Astrocyte (in vitro differentiated cells and primary cell): ENCODE measurements at regions not wholly inside any gene's neighbourhood (a gene's known extent, or its start where the extent isn't known, plus 50 kb on each side); places are given as distances from the start of the nearest gene placed in this dataset.

ENCODE experiments used
- DNase-seq: peaks from one replicate; pipeline ENCODE4 v3.0.0-alpha.2; 2010; ENCODE audit warnings: low read depth
- FAIRE-seq: peaks from 2 replicates; lab custom pipeline; 2011; peaks lifted over from hg19 to GRCh38; lab: Jason Lieb, UNC
- H2AFZ ChIP-seq: 2 replicates; pipeline ENCODE4 v1.6.0; 2012; ENCODE audit warnings: low read depth, low read length, inconsistent platforms
- H3K27ac ChIP-seq: 2 replicates; pipeline ENCODE4 v1.5.1; 2011; ENCODE audit warnings: low read depth, low read length, inconsistent platforms
- H3K27me3 ChIP-seq: 2 replicates; pipeline ENCODE4 v1.6.0; 2011; ENCODE audit warnings: low read length, inconsistent platforms; ENCODE audit not compliant: insufficient read depth
- H3K36me3 ChIP-seq: 2 replicates; pipeline ENCODE4 v1.5.1; 2011; ENCODE audit warnings: low read length, inconsistent platforms; ENCODE audit not compliant: insufficient read depth
- H3K4me1 ChIP-seq: 2 replicates; pipeline ENCODE4 v1.5.1; 2011; ENCODE audit warnings: low read length, inconsistent platforms; ENCODE audit not compliant: insufficient read depth
- H3K4me2 ChIP-seq: 2 replicates; pipeline ENCODE4 v1.6.0; 2012; ENCODE audit warnings: low read length, inconsistent platforms
- H3K4me3 ChIP-seq: 2 replicates; pipeline ENCODE4 v1.5.1; 2011; ENCODE audit warnings: low read depth, mild to moderate bottlenecking, low read length, inconsistent platforms; ENCODE audit not compliant: insufficient read depth
- H3K79me2 ChIP-seq: 2 replicates; pipeline ENCODE4 v1.6.0; 2012; ENCODE audit warnings: mild to moderate bottlenecking, low read length, inconsistent platforms; ENCODE audit not compliant: insufficient read depth
- H3K9ac ChIP-seq: 2 replicates; pipeline ENCODE4 v1.6.0; 2012; ENCODE audit warnings: mild to moderate bottlenecking, low read length, inconsistent platforms
- H3K9me3 ChIP-seq: 2 replicates; pipeline ENCODE4 v1.5.1; 2012; ENCODE audit warnings: low read depth, mild to moderate bottlenecking, low read length, inconsistent platforms; ENCODE audit not compliant: insufficient read depth
- H4K20me1 ChIP-seq: 2 replicates; pipeline ENCODE4 v1.6.0; 2012; ENCODE audit warnings: low read length, inconsistent platforms; ENCODE audit not compliant: insufficient read depth
- H3K27ac Mint-ChIP-seq: one replicate; pipeline ENCODE4 v1.8.0; 2021; ENCODE audit warnings: mild to moderate bottlenecking, mixed read lengths; ENCODE audit not compliant: unreplicated experiment
- H3K27me3 Mint-ChIP-seq: one replicate; pipeline ENCODE4 v1.8.0; 2021; ENCODE audit warnings: low read depth, mixed read lengths; ENCODE audit not compliant: unreplicated experiment
- H3K36me3 Mint-ChIP-seq: one replicate; pipeline ENCODE4 v1.8.0; 2021; ENCODE audit warnings: low read depth, mixed read lengths; ENCODE audit not compliant: unreplicated experiment
- H3K4me1 Mint-ChIP-seq: one replicate; pipeline ENCODE4 v1.8.0; 2021; ENCODE audit warnings: low read depth, mixed read lengths; ENCODE audit not compliant: unreplicated experiment
- H3K4me3 Mint-ChIP-seq: one replicate; pipeline ENCODE4 v1.8.0; 2021; ENCODE audit warnings: mild to moderate bottlenecking, moderate library complexity, mixed read lengths; ENCODE audit not compliant: unreplicated experiment
- H3K9me3 Mint-ChIP-seq: one replicate; pipeline ENCODE4 v1.8.0; 2021; ENCODE audit warnings: mild to moderate bottlenecking, mixed read lengths; ENCODE audit not compliant: unreplicated experiment
- EZH2 ChIP-seq: IDR thresholded peaks from 2 replicates; pipeline ENCODE4 v1.6.1; 2012; ENCODE audit warnings: mild to moderate bottlenecking, low read length, inconsistent platforms; ENCODE audit not compliant: insufficient read depth
- TF ChIP-seq, protein P1 (sequence below): IDR thresholded peaks from 2 replicates; pipeline ENCODE4 v1.5.1; 2011; ENCODE audit warnings: low read depth, mild to moderate bottlenecking, inconsistent platforms, low read length, moderate library complexity; ENCODE audit not compliant: insufficient read depth

DNA sequence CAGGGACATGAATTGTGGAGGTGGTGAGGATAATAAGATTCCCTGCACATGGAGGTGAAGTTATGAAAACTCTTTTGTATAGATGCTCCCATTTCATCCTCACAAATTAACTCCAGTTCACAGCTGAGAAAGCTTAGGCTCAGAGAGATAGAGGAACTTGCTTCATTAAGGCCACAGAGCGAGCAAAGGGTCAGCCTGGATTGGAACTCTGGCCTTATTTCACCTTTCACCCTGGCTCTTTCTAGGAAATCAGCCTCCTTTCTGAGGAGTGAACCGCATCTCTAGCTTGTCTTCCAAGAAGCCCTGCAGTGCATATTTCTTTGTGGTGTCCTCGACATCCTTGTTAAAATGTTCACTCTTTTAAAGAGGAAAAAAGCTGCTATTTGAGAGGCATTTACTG, 58.0 kb upstream of the SLC25A26 start:
- no peak for FAIRE-seq
- TF ChIP-seq, protein P1, sequence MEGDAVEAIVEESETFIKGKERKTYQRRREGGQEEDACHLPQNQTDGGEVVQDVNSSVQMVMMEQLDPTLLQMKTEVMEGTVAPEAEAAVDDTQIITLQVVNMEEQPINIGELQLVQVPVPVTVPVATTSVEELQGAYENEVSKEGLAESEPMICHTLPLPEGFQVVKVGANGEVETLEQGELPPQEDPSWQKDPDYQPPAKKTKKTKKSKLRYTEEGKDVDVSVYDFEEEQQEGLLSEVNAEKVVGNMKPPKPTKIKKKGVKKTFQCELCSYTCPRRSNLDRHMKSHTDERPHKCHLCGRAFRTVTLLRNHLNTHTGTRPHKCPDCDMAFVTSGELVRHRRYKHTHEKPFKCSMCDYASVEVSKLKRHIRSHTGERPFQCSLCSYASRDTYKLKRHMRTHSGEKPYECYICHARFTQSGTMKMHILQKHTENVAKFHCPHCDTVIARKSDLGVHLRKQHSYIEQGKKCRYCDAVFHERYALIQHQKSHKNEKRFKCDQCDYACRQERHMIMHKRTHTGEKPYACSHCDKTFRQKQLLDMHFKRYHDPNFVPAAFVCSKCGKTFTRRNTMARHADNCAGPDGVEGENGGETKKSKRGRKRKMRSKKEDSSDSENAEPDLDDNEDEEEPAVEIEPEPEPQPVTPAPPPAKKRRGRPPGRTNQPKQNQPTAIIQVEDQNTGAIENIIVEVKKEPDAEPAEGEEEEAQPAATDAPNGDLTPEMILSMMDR, result no peak
- TF ChIP-seq EZH2, result no peak

DNA sequence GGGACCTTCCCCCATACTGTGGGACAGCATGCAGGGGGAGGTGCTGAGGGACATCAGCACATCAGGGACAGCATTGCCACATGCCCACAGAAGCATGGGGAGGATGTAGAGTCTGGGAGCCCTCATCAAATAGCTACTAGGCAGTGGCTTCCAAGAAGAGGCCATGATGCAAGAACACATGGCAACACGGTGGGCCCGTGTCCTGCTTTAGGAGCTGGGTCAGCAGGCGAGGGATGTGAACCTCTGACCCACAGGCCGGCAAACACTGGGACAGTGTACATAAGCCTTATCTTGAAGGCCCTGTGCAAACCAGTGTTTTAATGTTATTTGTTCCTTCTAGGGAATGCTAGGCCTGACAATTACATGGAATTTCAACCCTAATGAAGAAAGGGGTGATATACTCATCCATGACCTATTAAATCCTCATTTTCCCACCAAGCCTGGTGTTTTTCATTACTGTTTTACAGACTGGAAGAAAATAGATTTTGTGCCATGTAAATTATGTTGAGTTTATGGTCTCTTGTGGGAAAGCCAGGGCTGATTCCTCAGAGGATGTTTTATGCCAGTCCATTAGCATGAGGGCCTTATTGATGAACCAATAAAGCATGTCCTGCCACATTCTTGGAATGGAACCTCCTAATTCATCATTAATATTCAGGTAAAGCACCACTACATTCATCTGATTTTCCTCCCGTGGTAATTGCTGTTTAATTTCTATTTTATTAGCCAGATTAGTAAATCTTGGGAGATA, 61.7 kb upstream of the SLC25A26 start:
- H3K27me3 ChIP-seq, result no peaks in the 10 kb centered on the region
- H3K4me1 ChIP-seq, result peaks cover 2% of the 10 kb centered on the region
- H3K4me3 Mint-ChIP-seq, result no peak overlapping the region
- no peaks in the 10 kb centered on the region for H4K20me1 ChIP-seq
- H3K36me3 ChIP-seq, result no peaks in the 10 kb centered on the region
- no peaks in the 10 kb centered on the region for H3K79me2 ChIP-seq
- no peak for FAIRE-seq
- H3K9ac ChIP-seq, result no peak overlapping the region
- no peak overlapping the region for H3K27ac ChIP-seq
- TF ChIP-seq EZH2, result no peak
- TF ChIP-seq, protein P1, result no peak
- H3K27ac Mint-ChIP-seq, result no peak overlapping the region
- H3K36me3 Mint-ChIP-seq, result no peaks in the 10 kb centered on the region
- no peak for DNase-seq
- no peak overlapping the region for H3K4me3 ChIP-seq
- no peak overlapping the region for H3K4me2 ChIP-seq
- H3K4me1 Mint-ChIP-seq, result peaks cover under 1% of the 10 kb centered on the region
- peaks cover 3% of the 10 kb centered on the region for H3K27me3 Mint-ChIP-seq
- H2AFZ ChIP-seq, result no peak overlapping the region
- H3K9me3 Mint-ChIP-seq, result no peaks in the 10 kb centered on the region
- H3K9me3 ChIP-seq, result no peaks in the 10 kb centered on the region

More for the DNA sequence above, 58.0 kb upstream of the SLC25A26 start:
- Histone ChIP-seq H3K4me3 (no peak overlapping the region), H3K9ac (no peak overlapping the region), H4K20me1 (no peaks in the 10 kb centered on the region), H3K79me2 (no peaks in the 10 kb centered on the region), H3K36me3 (no peaks in the 10 kb centered on the region), H3K9me3 (no peaks in the 10 kb centered on the region), H2AFZ (no peak overlapping the region), H3K27ac (no peak overlapping the region), H3K27me3 (no peaks in the 10 kb centered on the region), H3K4me1 (no peaks in the 10 kb centered on the region), H3K4me2 (no peak overlapping the region)
- Mint-ChIP-seq H3K4me1 (no peaks in the 10 kb centered on the region), H3K4me3 (no peak overlapping the region), H3K27me3 (peaks cover 3% of the 10 kb centered on the region), H3K27ac (no peak overlapping the region), H3K9me3 (no peaks in the 10 kb centered on the region), H3K36me3 (no peaks in the 10 kb centered on the region)
- DNase-seq, result no peak

DNA sequence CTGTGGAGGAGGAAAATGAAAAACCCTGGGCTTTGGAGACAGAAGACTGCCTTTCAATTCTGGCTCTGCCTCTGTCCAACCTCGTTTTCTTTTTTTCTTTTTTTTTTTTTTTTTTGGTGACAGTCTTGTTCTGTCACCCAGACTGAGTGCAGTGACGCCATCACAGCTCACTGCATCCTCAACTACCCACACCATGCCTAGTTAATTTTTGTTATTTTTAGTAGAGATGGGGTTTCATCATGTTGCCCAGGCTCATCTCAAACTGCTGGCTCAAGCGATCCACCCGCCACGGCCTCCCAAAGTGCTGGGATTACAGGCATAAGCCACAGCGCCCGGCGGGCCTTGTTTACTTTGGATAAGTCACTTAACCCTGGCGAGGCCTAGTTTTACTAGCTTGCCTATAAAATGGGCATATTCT, 66.3 kb upstream of the SLC25A26 start:
- H3K9me3 ChIP-seq, result no peaks in the 10 kb centered on the region
- Mint-ChIP-seq H3K27ac (no peak overlapping the region), H3K27me3 (no peaks in the 10 kb centered on the region), H3K36me3 (no peaks in the 10 kb centered on the region), H3K4me3 (no peak overlapping the region), H3K9me3 (no peaks in the 10 kb centered on the region), H3K4me1 (peaks cover 5% of the 10 kb centered on the region)
- peak overlapping the region; percentile 86 for H3K4me2 ChIP-seq
- no peaks in the 10 kb centered on the region for H3K36me3 ChIP-seq
- H2AFZ ChIP-seq, result peak overlapping the region; percentile 68
- no peaks in the 10 kb centered on the region for H3K79me2 ChIP-seq
- DNase-seq (no peak), FAIRE-seq (no peak)
- H4K20me1 ChIP-seq, result no peaks in the 10 kb centered on the region
- TF ChIP-seq EZH2, result no peak
- TF ChIP-seq, protein P1, result no peak
- peaks cover 4% of the 10 kb centered on the region for H3K4me1 ChIP-seq
- H3K27me3 ChIP-seq, result peaks cover 2% of the 10 kb centered on the region
- peak overlapping the region; percentile 50 for H3K4me3 ChIP-seq
- H3K27ac ChIP-seq, result no peak overlapping the region
- peak overlapping the region; percentile 56 for H3K9ac ChIP-seq
